Stimulated activated CD8-positive, alpha-beta memory T cell treated with anti-CD3 and anti-CD28 coated beads, Interleukin-2, amount 100 ng/mL, for 1 hour (primary cell): ENCODE measurements at regions not wholly inside any gene's neighbourhood (a gene's known extent, or its start where the extent isn't known, plus 50 kb on each side); places are given as distances from the start of the nearest gene placed in this dataset.

Experiments used
- DNase-seq, 2 donors: peaks; one replicate each; pipeline ENCODE4 v3.0.0-alpha.2; 2020; ENCODE audit warnings: low read depth in 2 of 2

- no peak for DNase-seq
Observed at GRCh38 chr14:51512316-51512715, 139.4 kb upstream of the FRMD6 start.

GRCh38 chr14:51513281-51513680 lies 138.4 kb upstream of the FRMD6 start:
- DNase-seq = no peak

- DNase-seq = no peak
Observed at GRCh38 chr14:51513933-51514332, 137.8 kb upstream of the FRMD6 start.

GRCh38 chr14:51515611-51516010 lies 136.1 kb upstream of the FRMD6 start:
- DNase-seq = no peak

- no peak for DNase-seq
Observed at GRCh38 chr14:51516706-51517395, 134.9 kb upstream of the FRMD6 start.

GRCh38 chr14:51518280-51518679 lies 133.4 kb upstream of the FRMD6 start:
- DNase-seq = no peak

GRCh38 chr14:51518711-51519110 lies 133.0 kb upstream of the FRMD6 start:
- DNase-seq = no peak

- DNase-seq = no peak
Observed at GRCh38 chr14:51520087-51520486, 131.6 kb upstream of the FRMD6 start.

GRCh38 chr14:51521764-51522163 lies 129.9 kb upstream of the FRMD6 start:
- no peak for DNase-seq

- no peak for DNase-seq
Observed at GRCh38 chr14:51523243-51523642, 128.5 kb upstream of the FRMD6 start.

- DNase-seq = no peak
Observed at GRCh38 chr14:51525739-51526138, 126.0 kb upstream of the FRMD6 start.

- DNase-seq = no peak
Observed at GRCh38 chr14:51527073-51527472, 124.6 kb upstream of the FRMD6 start.

GRCh38 chr14:51529736-51530135 lies 122.0 kb upstream of the FRMD6 start:
- no peak for DNase-seq

GRCh38 chr14:51533160-51533559 lies 118.5 kb upstream of the FRMD6 start:
- DNase-seq = no peak

- DNase-seq = no peak
Observed at GRCh38 chr14:51533872-51534553, 117.7 kb upstream of the FRMD6 start.

GRCh38 chr14:51534610-51535011 lies 117.1 kb upstream of the FRMD6 start:
- no peak for DNase-seq

GRCh38 chr14:51535443-51536044 lies 116.2 kb upstream of the FRMD6 start:
- no peak for DNase-seq

- DNase-seq = no peak
Observed at GRCh38 chr14:51538973-51539372, 112.7 kb upstream of the FRMD6 start.

GRCh38 chr14:51539571-51540037 lies 112.1 kb upstream of the FRMD6 start:
- no peak for DNase-seq

- no peak for DNase-seq
Observed at GRCh38 chr14:51540364-51540763, 111.3 kb upstream of the FRMD6 start.

- no peak for DNase-seq
Observed at GRCh38 chr14:51544471-51544870, 107.2 kb upstream of the FRMD6 start.

GRCh38 chr14:51544901-51545300 lies 106.8 kb upstream of the FRMD6 start:
- no peak for DNase-seq

- no peak for DNase-seq
Observed at GRCh38 chr14:51545396-51545795, 106.3 kb upstream of the FRMD6 start.
